ENCODE measurements at regions not wholly inside any gene's neighbourhood (a gene's known extent, or its start where the extent isn't known, plus 50 kb on each side); places are given as distances from the start of the nearest gene placed in this dataset.

- WGBS (ENCODE audit: insufficient coverage, insufficient replicate concordance, low lambda C conversion rate, missing lambda C conversion rate), result 32% methylated on average over 3 of the region's 3 CpGs
- Histone ChIP-seq H3K9me3 (replicated peaks; ENCODE audit: control insufficient read depth, insufficient read depth, low read length) (no peaks in the 10 kb centered on the region), H3K36me3 (ENCODE audit: control insufficient read depth in 2 of 2, insufficient read depth in 2 of 2, low read length in 1 of 2) (no peaks in the 10 kb centered on the region), H4K20me1 (ENCODE audit: control insufficient read depth, insufficient read depth) (no peaks in the 10 kb centered on the region), H3K9ac (ENCODE audit: control insufficient read depth, insufficient read depth, low read length) (no peak overlapping the region), H3K27me3 (replicated peaks in 1 of 2; ENCODE audit: control insufficient read depth in 2 of 2, insufficient read depth in 2 of 2, low read length in 1 of 2) (no peaks in the 10 kb centered on the region), H3K27ac (ENCODE audit: control insufficient read depth, insufficient read depth) (no peak overlapping the region), H3K79me2 (ENCODE audit: control insufficient read depth, insufficient read depth, low read length) (no peaks in the 10 kb centered on the region), H3K4me1 (ENCODE audit: control insufficient read depth, insufficient read depth, low read length) (peaks cover 3% of the 10 kb centered on the region; the same call in 1 of the 2 replicates), H3K4me2 (ENCODE audit: control insufficient read depth, insufficient read depth) (no peak overlapping the region), H2AFZ (ENCODE audit: control insufficient read depth, low read depth, low read length) (no peak overlapping the region), H3K4me3 (no peak overlapping the region)
- intact Hi-C loops (cut with micrococcal nuclease; ENCODE audit: unreplicated experiment), result no loop called here
- ChIA-PET CTCF (no interaction called here), RAD21 (ENCODE audit: unreplicated experiment) (no interaction called here), SMC1A (ENCODE audit: uncharacterized antibody, unreplicated experiment) (no interaction called here), POLR2A (no interaction called here)
- no peak for DNase-seq (ENCODE audit: low read depth, low spot score)
- TF ChIP-seq RAD51 (IDR thresholded peaks at IDR 0.05), result no peak
- no peak for TF ChIP-seq ZNF274 (IDR thresholded peaks at IDR 0.05; ENCODE audit: insufficient read depth, insufficient read length)
- TF ChIP-seq RAD21 (IDR thresholded peaks at IDR 0.05; ENCODE audit: insufficient read depth, low read depth, low read length), result no peak
- no peak for TF ChIP-seq YBX1 (IDR thresholded peaks at IDR 0.05)
- no peak for TF ChIP-seq TARDBP (IDR thresholded peaks at IDR 0.05; ENCODE audit: borderline replicate concordance)
- no peak for TF ChIP-seq E4F1 (IDR thresholded peaks at IDR 0.05; ENCODE audit: borderline replicate concordance, partially characterized antibody)
- no peak for TF ChIP-seq GATAD2B (conservative IDR thresholded peaks at IDR 0.05; ENCODE audit: low read depth)
- no peak for TF ChIP-seq ZNF217 (IDR thresholded peaks at IDR 0.05)
- TF ChIP-seq KAT2A (conservative IDR thresholded peaks at IDR 0.05; ENCODE audit: control insufficient read depth, low read depth, low read length), result no peak
- TF ChIP-seq ATF3 (IDR thresholded peaks at IDR 0.05; ENCODE audit: borderline replicate concordance, extremely low read depth, low read depth, low read length), result no peak
- no peak for TF ChIP-seq ZNF207 (IDR thresholded peaks at IDR 0.05; ENCODE audit: borderline replicate concordance)
- no peak for TF ChIP-seq WRNIP1 (IDR thresholded peaks at IDR 0.05; ENCODE audit: borderline replicate concordance, low read depth, low read length)
- no peak for TF ChIP-seq CREB1 (IDR thresholded peaks at IDR 0.05; ENCODE audit: low read depth)
- FAIRE-seq, result no peak
- no TSS peak for BruUV-seq (replicated peaks)
- in situ Hi-C loops (cut with MboI), result no loop called here
- ATAC-seq, result no peak
These were observed 181.8 kb upstream of the IL12B start for GRCh38 chr5:159512064-159512463.

All from GM12878 (cell line).